ENCODE measurements at regions not wholly inside any gene's neighbourhood (a gene's known extent, or its start where the extent isn't known, plus 50 kb on each side); places are given as distances from the start of the nearest gene placed in this dataset.

DNA sequence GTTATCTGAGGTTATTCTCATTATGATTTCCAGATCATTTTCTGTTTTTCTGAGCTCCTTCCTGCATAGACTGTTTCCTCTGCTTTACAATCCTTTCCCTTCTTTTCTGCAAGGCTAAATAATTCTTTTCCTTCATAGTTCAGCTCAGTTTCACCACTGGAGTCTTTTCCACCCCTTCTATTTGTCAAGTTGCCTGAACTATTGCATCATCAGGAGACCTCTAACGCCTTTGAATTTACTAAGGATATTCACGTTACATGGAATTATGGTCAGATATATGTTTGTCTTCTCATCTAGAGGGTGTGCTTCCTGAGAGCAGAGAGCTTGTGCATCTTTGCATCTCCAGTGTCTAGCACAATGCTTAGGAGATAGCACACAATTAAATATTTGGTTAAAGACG lies 140.4 kb upstream of the CA10 start:
- no peak overlapping the region for H3K4me3 Mint-ChIP-seq (ENCODE audit: unreplicated experiment)
- H3K9me3 Mint-ChIP-seq (ENCODE audit: unreplicated experiment) = no peaks in the 10 kb centered on the region
- no peak overlapping the region for H3K27ac Mint-ChIP-seq (ENCODE audit: low read depth, unreplicated experiment)
- H3K36me3 Mint-ChIP-seq (ENCODE audit: insufficient read depth, unreplicated experiment) = no peaks in the 10 kb centered on the region
- no peak for TF ChIP-seq CTCF (IDR thresholded peaks at IDR 0.05; ENCODE audit: unreplicated experiment)
- CTCF ChIA-PET = interaction anchor here (1.1 to 1.9 kb wide), 3 partner anchors 128 to 927 kb away, joined by 3 to 7 read pairs (median 4); no protein-coding TSS in a partner anchor
- DNase-seq (ENCODE audit: unreplicated experiment) = no peak
- BruUV-seq (replicated peaks) = no TSS peak
- no peaks in the 10 kb centered on the region for H3K4me1 Mint-ChIP-seq (ENCODE audit: insufficient read depth, unreplicated experiment)
- POLR2A ChIA-PET = no interaction called here
- intact Hi-C loops (cut with micrococcal nuclease) = no loop called here
- peaks cover 85% of the 10 kb centered on the region for H3K27me3 Mint-ChIP-seq (ENCODE audit: insufficient read depth, unreplicated experiment)

DNA sequence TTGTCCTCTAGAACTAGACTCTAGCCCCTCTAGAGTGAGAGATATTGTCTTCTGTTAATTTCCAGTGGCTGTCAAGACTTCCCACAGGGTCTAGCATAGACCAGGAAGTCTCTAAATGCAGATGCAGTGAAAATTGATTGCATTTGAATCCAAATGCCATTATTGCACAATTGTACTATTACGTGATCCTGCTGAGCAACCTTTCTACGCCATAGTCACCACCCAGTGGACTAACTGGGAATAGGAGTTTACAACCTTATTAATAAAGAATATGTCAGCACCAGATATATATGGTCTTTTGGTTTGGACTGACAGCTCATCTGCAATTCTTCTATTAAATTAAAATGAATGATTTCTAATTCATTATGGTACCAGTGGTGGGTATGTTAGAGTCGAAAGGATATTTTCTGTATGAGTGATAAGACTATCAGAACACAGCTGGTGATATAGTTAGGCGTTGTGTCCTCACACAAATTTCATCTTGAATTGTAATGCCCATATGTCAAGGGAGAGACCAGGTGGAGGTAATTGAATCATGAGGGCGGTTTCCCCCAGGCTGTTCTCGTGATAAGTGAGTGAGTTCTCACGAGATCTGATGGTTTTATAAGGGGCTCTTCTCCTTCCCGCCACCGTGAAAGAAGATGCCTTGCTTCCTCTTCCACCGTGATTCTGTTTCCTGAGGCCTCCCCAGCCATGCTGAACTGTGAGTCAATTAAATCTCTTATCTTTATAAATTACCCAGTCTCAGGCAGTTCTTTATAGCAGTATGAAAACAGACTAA lies 138.9 kb upstream of the CA10 start:
- intact Hi-C loops (cut with micrococcal nuclease) = loop anchor here (1.0 to 2.0 kb wide), 3 partner anchors 126 to 927 kb away; no protein-coding TSS in a partner anchor
- Mint-ChIP-seq H3K4me3 (ENCODE audit: unreplicated experiment) (no peak overlapping the region), H3K9me3 (ENCODE audit: unreplicated experiment) (no peaks in the 10 kb centered on the region), H3K36me3 (ENCODE audit: insufficient read depth, unreplicated experiment) (no peaks in the 10 kb centered on the region), H3K4me1 (ENCODE audit: insufficient read depth, unreplicated experiment) (no peaks in the 10 kb centered on the region), H3K27ac (ENCODE audit: low read depth, unreplicated experiment) (no peak overlapping the region), H3K27me3 (ENCODE audit: insufficient read depth, unreplicated experiment) (peaks cover 94% of the 10 kb centered on the region)
- ChIA-PET CTCF (interaction anchor here (0.5 to 1.8 kb wide), 6 partner anchors 135 to 925 kb away, joined by 3 to 4 read pairs (median 3); no protein-coding TSS in a partner anchor), POLR2A (interaction anchor here (0.8 kb wide), 1 partner anchor 363 kb away, joined by 3 read pairs; no protein-coding TSS in a partner anchor)
- TF ChIP-seq CTCF (IDR thresholded peaks at IDR 0.05; ENCODE audit: unreplicated experiment) = peak; percentile 48
- DNase-seq (ENCODE audit: unreplicated experiment) = peak; percentile 50
- BruUV-seq (replicated peaks) = no TSS peak

DNA sequence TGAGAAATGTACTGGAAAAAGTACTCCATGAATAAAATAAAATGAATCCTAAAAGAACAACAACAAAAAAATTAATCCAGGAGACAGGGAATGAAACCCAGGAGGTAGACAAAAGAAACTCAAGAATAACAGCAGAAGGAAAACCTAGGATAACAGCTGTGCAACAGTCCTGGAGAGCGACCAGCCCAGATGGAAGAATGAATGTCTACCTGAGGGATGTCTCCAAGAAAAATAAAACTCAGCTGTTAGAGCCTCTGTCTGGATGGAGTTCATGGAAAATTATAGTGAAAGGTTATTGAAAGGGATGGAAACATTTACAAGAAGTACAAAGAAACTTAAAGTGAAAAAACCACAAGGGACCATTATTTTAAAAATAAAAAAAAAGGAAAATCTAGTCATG lies 135.8 kb upstream of the CA10 start:
- no peak overlapping the region for H3K27ac Mint-ChIP-seq (ENCODE audit: low read depth, unreplicated experiment)
- H3K9me3 Mint-ChIP-seq (ENCODE audit: unreplicated experiment) = no peaks in the 10 kb centered on the region
- no peak for TF ChIP-seq CTCF (IDR thresholded peaks at IDR 0.05; ENCODE audit: unreplicated experiment)
- CTCF ChIA-PET = interaction anchor here (0.7 to 1.9 kb wide), 4 partner anchors 122 to 995 kb away, joined by 3 to 5 read pairs (median 4); no protein-coding TSS in a partner anchor
- no peak for DNase-seq (ENCODE audit: unreplicated experiment)
- POLR2A ChIA-PET = interaction anchor here (0.7 kb wide), 1 partner anchor 79 kb away, joined by 3 read pairs; no protein-coding TSS in a partner anchor
- no peaks in the 10 kb centered on the region for H3K36me3 Mint-ChIP-seq (ENCODE audit: insufficient read depth, unreplicated experiment)
- no peaks in the 10 kb centered on the region for H3K4me1 Mint-ChIP-seq (ENCODE audit: insufficient read depth, unreplicated experiment)
- no peak overlapping the region for H3K4me3 Mint-ChIP-seq (ENCODE audit: unreplicated experiment)
- intact Hi-C loops (cut with micrococcal nuclease) = no loop called here
- BruUV-seq (replicated peaks) = no TSS peak
- H3K27me3 Mint-ChIP-seq (ENCODE audit: insufficient read depth, unreplicated experiment) = peaks cover 69% of the 10 kb centered on the region

GRCh38 chr17:52287611-52288010 lies 129.1 kb upstream of the CA10 start:
- Mint-ChIP-seq H3K4me1 (ENCODE audit: insufficient read depth, unreplicated experiment) (no peaks in the 10 kb centered on the region), H3K27ac (ENCODE audit: low read depth, unreplicated experiment) (no peak overlapping the region), H3K27me3 (ENCODE audit: insufficient read depth, unreplicated experiment) (peaks cover 7% of the 10 kb centered on the region), H3K4me3 (ENCODE audit: unreplicated experiment) (no peak overlapping the region), H3K9me3 (ENCODE audit: unreplicated experiment) (no peaks in the 10 kb centered on the region), H3K36me3 (ENCODE audit: insufficient read depth, unreplicated experiment) (no peaks in the 10 kb centered on the region)
- TF ChIP-seq CTCF (IDR thresholded peaks at IDR 0.05; ENCODE audit: unreplicated experiment) = no peak
- intact Hi-C loops (cut with micrococcal nuclease) = no loop called here
- ChIA-PET CTCF (no interaction called here), POLR2A (no interaction called here)
- BruUV-seq (replicated peaks) = no TSS peak
- DNase-seq (ENCODE audit: unreplicated experiment) = no peak
